ENCODE measurements at regions not wholly inside any gene's neighbourhood (a gene's known extent, or its start where the extent isn't known, plus 50 kb on each side); places are given as distances from the start of the nearest gene placed in this dataset.

GRCh38 chr18:25881149-25881548 lies 209.3 kb downstream of the SS18 start:
- TF ChIP-seq CTCF (conservative IDR thresholded peaks at IDR 0.05 in 1 of 2, IDR thresholded peaks at IDR 0.05 in 1 of 2; ENCODE audit: low read depth in 1 of 2, low read length in 2 of 2) (no peak), EZH2 (IDR thresholded peaks at IDR 0.05; ENCODE audit: low read length, missing control alignments) (no peak)
